ENCODE measurements at regions not wholly inside any gene's neighbourhood (a gene's known extent, or its start where the extent isn't known, plus 50 kb on each side); places are given as distances from the start of the nearest gene placed in this dataset.

DNA sequence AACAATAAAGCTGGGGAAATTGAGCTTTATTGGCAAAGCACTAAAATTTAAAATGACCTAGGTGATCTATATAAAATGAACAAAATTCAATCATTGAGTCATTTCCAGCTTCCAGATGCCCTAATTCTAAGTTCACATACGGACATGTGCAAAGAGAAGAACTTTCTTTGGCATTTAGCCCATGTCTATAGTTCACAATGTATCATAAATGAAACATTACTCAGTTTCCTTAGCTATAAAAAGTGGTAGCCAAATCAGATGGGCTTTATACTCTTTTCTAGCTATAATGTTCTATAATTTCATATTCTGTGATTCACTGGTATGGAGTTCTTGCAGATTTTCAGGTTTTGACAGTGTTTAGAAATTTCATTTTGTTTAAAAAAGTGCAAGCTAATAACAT lies 327.4 kb downstream of the KCTD8 start:
- TF ChIP-seq, protein P1, sequence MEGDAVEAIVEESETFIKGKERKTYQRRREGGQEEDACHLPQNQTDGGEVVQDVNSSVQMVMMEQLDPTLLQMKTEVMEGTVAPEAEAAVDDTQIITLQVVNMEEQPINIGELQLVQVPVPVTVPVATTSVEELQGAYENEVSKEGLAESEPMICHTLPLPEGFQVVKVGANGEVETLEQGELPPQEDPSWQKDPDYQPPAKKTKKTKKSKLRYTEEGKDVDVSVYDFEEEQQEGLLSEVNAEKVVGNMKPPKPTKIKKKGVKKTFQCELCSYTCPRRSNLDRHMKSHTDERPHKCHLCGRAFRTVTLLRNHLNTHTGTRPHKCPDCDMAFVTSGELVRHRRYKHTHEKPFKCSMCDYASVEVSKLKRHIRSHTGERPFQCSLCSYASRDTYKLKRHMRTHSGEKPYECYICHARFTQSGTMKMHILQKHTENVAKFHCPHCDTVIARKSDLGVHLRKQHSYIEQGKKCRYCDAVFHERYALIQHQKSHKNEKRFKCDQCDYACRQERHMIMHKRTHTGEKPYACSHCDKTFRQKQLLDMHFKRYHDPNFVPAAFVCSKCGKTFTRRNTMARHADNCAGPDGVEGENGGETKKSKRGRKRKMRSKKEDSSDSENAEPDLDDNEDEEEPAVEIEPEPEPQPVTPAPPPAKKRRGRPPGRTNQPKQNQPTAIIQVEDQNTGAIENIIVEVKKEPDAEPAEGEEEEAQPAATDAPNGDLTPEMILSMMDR (conservative IDR thresholded peaks at IDR 0.05; ENCODE audit: low read depth in 2 of 2), result no peak
- TF ChIP-seq NANOG (IDR thresholded peaks at IDR 0.05; ENCODE audit: borderline replicate concordance) (no peak), POLR2AphosphoS5 (IDR thresholded peaks at IDR 0.05; ENCODE audit: low read depth) (no peak), ZNF331 (CRISPR knock-in tag; IDR thresholded peaks at IDR 0.05; ENCODE audit: low read depth) (no peak), EZH2 (IDR thresholded peaks at IDR 0.05; ENCODE audit: low read depth, unreplicated experiment) (no peak), EZH2phosphoT487 (IDR thresholded peaks at IDR 0.05; ENCODE audit: unreplicated experiment) (no peak), CREB1 (CRISPR knock-in tag; IDR thresholded peaks at IDR 0.05; ENCODE audit: low read depth) (no peak), STAT1 (IDR thresholded peaks at IDR 0.05; ENCODE audit: unreplicated experiment) (no peak), JUNB (IDR thresholded peaks at IDR 0.05; ENCODE audit: unreplicated experiment) (no peak), ZNF114 (CRISPR knock-in tag; IDR thresholded peaks at IDR 0.05) (no peak)
- TF ChIP-seq, protein P2, sequence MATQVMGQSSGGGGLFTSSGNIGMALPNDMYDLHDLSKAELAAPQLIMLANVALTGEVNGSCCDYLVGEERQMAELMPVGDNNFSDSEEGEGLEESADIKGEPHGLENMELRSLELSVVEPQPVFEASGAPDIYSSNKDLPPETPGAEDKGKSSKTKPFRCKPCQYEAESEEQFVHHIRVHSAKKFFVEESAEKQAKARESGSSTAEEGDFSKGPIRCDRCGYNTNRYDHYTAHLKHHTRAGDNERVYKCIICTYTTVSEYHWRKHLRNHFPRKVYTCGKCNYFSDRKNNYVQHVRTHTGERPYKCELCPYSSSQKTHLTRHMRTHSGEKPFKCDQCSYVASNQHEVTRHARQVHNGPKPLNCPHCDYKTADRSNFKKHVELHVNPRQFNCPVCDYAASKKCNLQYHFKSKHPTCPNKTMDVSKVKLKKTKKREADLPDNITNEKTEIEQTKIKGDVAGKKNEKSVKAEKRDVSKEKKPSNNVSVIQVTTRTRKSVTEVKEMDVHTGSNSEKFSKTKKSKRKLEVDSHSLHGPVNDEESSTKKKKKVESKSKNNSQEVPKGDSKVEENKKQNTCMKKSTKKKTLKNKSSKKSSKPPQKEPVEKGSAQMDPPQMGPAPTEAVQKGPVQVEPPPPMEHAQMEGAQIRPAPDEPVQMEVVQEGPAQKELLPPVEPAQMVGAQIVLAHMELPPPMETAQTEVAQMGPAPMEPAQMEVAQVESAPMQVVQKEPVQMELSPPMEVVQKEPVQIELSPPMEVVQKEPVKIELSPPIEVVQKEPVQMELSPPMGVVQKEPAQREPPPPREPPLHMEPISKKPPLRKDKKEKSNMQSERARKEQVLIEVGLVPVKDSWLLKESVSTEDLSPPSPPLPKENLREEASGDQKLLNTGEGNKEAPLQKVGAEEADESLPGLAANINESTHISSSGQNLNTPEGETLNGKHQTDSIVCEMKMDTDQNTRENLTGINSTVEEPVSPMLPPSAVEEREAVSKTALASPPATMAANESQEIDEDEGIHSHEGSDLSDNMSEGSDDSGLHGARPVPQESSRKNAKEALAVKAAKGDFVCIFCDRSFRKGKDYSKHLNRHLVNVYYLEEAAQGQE (IDR thresholded peaks at IDR 0.05; ENCODE audit: unreplicated experiment), result no peak
- TF ChIP-seq, protein P3, sequence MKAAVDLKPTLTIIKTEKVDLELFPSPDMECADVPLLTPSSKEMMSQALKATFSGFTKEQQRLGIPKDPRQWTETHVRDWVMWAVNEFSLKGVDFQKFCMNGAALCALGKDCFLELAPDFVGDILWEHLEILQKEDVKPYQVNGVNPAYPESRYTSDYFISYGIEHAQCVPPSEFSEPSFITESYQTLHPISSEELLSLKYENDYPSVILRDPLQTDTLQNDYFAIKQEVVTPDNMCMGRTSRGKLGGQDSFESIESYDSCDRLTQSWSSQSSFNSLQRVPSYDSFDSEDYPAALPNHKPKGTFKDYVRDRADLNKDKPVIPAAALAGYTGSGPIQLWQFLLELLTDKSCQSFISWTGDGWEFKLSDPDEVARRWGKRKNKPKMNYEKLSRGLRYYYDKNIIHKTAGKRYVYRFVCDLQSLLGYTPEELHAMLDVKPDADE (IDR thresholded peaks at IDR 0.05), result no peak
- TF ChIP-seq, protein P4, sequence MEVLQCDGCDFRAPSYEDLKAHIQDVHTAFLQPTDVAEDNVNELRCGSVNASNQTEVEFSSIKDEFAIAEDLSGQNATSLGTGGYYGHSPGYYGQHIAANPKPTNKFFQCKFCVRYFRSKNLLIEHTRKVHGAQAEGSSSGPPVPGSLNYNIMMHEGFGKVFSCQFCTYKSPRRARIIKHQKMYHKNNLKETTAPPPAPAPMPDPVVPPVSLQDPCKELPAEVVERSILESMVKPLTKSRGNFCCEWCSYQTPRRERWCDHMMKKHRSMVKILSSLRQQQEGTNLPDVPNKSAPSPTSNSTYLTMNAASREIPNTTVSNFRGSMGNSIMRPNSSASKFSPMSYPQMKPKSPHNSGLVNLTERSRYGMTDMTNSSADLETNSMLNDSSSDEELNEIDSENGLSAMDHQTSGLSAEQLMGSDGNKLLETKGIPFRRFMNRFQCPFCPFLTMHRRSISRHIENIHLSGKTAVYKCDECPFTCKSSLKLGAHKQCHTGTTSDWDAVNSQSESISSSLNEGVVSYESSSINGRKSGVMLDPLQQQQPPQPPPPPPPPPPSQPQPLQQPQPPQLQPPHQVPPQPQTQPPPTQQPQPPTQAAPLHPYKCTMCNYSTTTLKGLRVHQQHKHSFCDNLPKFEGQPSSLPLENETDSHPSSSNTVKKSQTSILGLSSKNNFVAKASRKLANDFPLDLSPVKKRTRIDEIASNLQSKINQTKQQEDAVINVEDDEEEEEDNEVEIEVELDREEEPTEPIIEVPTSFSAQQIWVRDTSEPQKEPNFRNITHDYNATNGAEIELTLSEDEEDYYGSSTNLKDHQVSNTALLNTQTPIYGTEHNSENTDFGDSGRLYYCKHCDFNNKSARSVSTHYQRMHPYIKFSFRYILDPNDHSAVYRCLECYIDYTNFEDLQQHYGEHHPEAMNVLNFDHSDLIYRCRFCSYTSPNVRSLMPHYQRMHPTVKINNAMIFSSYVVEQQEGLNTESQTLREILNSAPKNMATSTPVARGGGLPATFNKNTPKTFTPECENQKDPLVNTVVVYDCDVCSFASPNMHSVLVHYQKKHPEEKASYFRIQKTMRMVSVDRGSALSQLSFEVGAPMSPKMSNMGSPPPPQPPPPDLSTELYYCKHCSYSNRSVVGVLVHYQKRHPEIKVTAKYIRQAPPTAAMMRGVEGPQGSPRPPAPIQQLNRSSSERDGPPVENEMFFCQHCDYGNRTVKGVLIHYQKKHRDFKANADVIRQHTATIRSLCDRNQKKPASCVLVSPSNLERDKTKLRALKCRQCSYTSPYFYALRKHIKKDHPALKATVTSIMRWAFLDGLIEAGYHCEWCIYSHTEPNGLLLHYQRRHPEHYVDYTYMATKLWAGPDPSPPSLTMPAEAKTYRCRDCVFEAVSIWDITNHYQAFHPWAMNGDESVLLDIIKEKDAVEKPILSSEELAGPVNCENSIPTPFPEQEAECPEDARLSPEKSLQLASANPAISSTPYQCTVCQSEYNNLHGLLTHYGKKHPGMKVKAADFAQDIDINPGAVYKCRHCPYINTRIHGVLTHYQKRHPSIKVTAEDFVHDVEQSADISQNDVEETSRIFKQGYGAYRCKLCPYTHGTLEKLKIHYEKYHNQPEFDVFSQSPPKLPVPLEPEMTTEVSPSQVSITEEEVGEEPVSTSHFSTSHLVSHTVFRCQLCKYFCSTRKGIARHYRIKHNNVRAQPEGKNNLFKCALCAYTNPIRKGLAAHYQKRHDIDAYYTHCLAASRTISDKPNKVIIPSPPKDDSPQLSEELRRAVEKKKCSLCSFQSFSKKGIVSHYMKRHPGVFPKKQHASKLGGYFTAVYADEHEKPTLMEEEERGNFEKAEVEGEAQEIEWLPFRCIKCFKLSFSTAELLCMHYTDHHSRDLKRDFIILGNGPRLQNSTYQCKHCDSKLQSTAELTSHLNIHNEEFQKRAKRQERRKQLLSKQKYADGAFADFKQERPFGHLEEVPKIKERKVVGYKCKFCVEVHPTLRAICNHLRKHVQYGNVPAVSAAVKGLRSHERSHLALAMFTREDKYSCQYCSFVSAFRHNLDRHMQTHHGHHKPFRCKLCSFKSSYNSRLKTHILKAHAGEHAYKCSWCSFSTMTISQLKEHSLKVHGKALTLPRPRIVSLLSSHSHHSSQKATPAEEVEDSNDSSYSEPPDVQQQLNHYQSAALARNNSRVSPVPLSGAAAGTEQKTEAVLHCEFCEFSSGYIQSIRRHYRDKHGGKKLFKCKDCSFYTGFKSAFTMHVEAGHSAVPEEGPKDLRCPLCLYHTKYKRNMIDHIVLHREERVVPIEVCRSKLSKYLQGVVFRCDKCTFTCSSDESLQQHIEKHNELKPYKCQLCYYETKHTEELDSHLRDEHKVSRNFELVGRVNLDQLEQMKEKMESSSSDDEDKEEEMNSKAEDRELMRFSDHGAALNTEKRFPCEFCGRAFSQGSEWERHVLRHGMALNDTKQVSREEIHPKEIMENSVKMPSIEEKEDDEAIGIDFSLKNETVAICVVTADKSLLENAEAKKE (CRISPR knock-in tag; IDR thresholded peaks at IDR 0.05), result no peak

Measured in GM23338 (cell line).